HCT116 (cell line): ENCODE measurements at regions not wholly inside any gene's neighbourhood (a gene's known extent, or its start where the extent isn't known, plus 50 kb on each side); places are given as distances from the start of the nearest gene placed in this dataset.

Experiments
- CTCF ChIP-seq, 3 experiments: fragments of 200-600 bp in 1 of 3; sonication (generic) in 1 of 3; IDR thresholded peaks in 2 of 3; conservative IDR thresholded peaks in 1 of 3; 2 replicates each; pipeline ENCODE4 v1.5.1; 2012 to 2017; ENCODE audit warnings: low read depth in 2 of 3, low read length in 2 of 3, antibody characterized with exemption in 1 of 3, borderline replicate concordance in 1 of 3, control low read depth in 1 of 3, mild to moderate bottlenecking in 1 of 3, mixed read lengths in 1 of 3, mixed run types in 1 of 3, moderate library complexity in 1 of 3; ENCODE audit not compliant: insufficient read depth in 1 of 3
- EZH2 ChIP-seq: fragments of 200-600 bp; sonication (generic); IDR thresholded peaks from 2 replicates; pipeline ENCODE4 v1.6.1; 2017; ENCODE audit warnings: antibody characterized with exemption, mixed run types
- MAX ChIP-seq: IDR thresholded peaks from 2 replicates; pipeline ENCODE4 v1.6.1; 2012
- POLR2A ChIP-seq: IDR thresholded peaks from 2 replicates; pipeline ENCODE4 v1.7.0; 2011; ENCODE audit warnings: borderline replicate concordance; ENCODE audit not compliant: insufficient read depth, insufficient read length; ENCODE audit errors: extremely low read depth
- ZFX ChIP-seq: fragments of 450-650 bp; IDR thresholded peaks from 2 replicates; pipeline ENCODE4 v1.6.1; 2017

GRCh38 chr5:40224421-40224820, 455.3 kb upstream of the PTGER4 start:
- TF ChIP-seq POLR2A (no peak), EZH2 (no peak), MAX (no peak), CTCF (IDR thresholded peaks at IDR 0.05 in 2 of 3, conservative IDR thresholded peaks at IDR 0.05 in 1 of 3; ENCODE audit: borderline replicate concordance in 1 of 3, insufficient read depth in 1 of 3, low read depth in 2 of 3, low read length in 2 of 3) (no peak), ZFX (no peak)
